Hepatocyte (in vitro differentiated cells): ENCODE measurements at regions not wholly inside any gene's neighbourhood (a gene's known extent, or its start where the extent isn't known, plus 50 kb on each side); places are given as distances from the start of the nearest gene placed in this dataset.

ENCODE experiments used
- CTCF ChIP-seq: fragments of 200-600 bp; sonication (generic); IDR thresholded peaks from 2 replicates; pipeline ENCODE4 v1.5.1; 2016; ENCODE audit warnings: antibody characterized with exemption, mild to moderate bottlenecking; ENCODE audit not compliant: poor library complexity
- EZH2 ChIP-seq: fragments of 200-600 bp; sonication (generic); IDR thresholded peaks from 2 replicates; pipeline ENCODE4 v1.6.1; 2016; ENCODE audit warnings: antibody characterized with exemption, mild to moderate bottlenecking, borderline replicate concordance
- EZH2phosphoT487 ChIP-seq: fragments of 200-600 bp; sonication (generic); IDR thresholded peaks from one replicate; pipeline ENCODE4 v1.6.1; 2018; ENCODE audit warnings: antibody characterized with exemption, mild to moderate bottlenecking, low read depth, moderate library complexity; ENCODE audit not compliant: unreplicated experiment, severe bottlenecking

- no peak for TF ChIP-seq CTCF
- no peak for TF ChIP-seq EZH2phosphoT487
- TF ChIP-seq EZH2: no peak
Observed at GRCh38 chr6:134468633-134469032, 150.7 kb upstream of the SGK1 start.
